GM19463 (cell line): ENCODE measurements at regions not wholly inside any gene's neighbourhood (a gene's known extent, or its start where the extent isn't known, plus 50 kb on each side); places are given as distances from the start of the nearest gene placed in this dataset.

Experiments used
- ATAC-seq: cut with Tn5 transposase; IDR thresholded peaks from one replicate; pipeline ENCODE4 v1.9.1; 2021; ENCODE audit warnings: mild to moderate bottlenecking, moderate library complexity; ENCODE audit not compliant: unreplicated experiment

DNA sequence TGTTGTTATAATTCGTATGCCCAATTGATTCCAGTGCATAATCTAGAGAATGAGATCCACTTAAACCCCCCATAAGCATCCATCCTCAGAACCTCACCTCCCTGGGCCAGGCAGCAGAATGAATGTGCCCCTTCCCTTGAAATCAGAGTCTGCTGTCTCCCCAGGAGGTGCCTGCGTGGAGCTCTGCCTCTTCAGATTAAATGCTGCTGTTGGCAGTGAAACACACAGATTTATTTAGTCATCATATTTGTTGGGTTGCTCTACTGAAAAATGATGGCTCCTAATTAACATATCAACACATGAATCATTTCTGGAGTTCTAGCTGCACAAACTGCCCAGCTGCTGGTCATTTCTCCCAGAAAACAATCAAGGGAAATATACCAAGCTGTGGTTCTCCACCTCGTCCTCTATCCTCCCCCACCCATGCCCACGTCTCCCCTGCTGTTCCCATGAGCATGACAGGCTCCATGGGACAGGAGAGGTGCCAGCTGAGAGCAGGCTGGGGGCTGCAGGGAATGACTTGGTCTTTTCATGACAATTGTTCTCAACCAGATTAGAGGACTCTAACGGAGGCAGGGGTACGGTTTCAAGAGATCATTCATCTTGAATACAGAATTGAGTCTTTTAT, 633.1 kb downstream of the CDH26 start:
- no peak for ATAC-seq

DNA sequence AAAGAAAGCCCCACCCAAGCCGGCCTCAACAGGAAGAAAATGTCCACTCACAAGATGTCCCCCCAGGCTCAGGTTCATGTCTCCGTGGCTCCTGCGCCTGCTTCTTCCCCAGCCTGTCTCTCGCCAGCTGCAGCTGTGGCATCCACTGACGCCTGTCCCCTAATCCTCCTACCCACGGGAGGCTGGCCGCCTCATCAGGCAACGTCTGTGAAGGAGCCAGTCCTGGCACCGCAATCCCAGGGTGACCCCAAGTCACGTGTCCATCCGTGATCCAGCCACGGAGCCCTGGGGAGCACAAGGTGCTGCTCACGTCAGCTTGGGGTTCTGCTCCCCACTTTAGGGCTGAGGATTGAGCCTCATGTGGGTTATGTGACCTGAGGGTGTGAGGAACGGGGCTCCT, 640.3 kb downstream of the CDH26 start:
- no peak for ATAC-seq

DNA sequence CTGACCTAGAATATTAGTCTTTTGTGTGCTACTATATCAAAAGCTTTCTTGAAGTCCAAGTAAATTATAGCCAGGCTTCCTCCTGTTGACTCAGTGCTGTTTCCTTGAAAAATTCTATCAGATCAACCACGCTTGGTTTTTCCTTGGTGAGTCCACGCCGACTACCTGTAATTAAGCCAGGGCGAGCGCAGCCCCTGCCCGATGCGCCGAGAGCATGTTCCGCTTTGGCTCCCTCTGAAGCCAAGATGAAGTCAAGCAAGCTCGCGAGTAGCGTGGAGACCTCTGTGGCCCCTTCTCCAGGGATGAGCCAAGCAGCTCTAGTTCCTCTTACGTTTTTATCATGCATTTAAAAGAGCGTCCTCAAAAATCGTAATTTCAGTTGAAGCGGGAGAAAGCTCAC, 641.2 kb downstream of the CDH26 start:
- no peak for ATAC-seq

- ATAC-seq = no peak
Measured at GRCh38 chr20:60600036-60600435, 641.8 kb downstream of the CDH26 start.

- ATAC-seq = no peak
Measured at GRCh38 chr20:60624066-60624465, 628.0 kb upstream of the CDH4 start.

- no peak for ATAC-seq
Measured at GRCh38 chr20:60627751-60628565, 624.1 kb upstream of the CDH4 start.

GRCh38 chr20:60628749-60629148, 623.3 kb upstream of the CDH4 start:
- ATAC-seq = no peak

DNA sequence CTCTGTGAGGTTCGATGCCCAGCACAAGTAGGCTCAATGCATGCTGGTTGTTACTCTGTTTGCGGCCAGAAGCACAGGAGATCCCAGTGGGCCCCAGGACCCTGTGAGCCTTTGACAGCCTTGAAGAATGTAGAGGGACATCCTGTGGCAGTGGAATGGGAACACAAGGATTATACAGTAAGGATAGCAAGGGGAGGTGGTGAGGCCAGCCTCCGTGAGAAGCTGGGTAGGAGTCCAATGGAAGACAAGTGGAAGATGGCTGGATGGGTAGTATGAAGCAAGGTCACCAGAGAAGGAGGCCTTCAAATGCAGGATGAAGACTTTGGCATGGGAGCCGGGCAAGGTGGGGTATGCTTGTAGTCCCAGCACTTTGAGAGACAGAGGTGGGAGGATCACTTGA, 622.9 kb upstream of the CDH4 start:
- no peak for ATAC-seq

DNA sequence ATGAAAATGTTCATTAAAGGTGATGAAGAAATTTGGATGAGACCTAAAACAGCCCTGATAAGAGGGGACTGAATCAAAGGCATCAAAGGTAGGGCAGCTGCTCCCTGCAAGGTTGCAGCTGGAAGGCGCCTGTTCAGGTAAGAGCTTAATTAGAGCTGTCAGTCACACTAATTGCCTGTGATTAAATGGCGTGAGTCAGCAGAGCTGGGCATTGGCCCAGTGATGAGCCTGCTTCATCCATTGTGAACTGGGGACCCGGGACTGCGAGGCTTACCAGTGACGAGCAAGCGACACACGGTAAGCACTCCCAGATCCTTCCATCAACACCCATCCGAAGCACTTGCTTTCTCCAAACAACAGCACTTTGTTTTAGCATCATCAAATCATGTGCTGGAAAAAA, 621.5 kb upstream of the CDH4 start:
- ATAC-seq = no peak

DNA sequence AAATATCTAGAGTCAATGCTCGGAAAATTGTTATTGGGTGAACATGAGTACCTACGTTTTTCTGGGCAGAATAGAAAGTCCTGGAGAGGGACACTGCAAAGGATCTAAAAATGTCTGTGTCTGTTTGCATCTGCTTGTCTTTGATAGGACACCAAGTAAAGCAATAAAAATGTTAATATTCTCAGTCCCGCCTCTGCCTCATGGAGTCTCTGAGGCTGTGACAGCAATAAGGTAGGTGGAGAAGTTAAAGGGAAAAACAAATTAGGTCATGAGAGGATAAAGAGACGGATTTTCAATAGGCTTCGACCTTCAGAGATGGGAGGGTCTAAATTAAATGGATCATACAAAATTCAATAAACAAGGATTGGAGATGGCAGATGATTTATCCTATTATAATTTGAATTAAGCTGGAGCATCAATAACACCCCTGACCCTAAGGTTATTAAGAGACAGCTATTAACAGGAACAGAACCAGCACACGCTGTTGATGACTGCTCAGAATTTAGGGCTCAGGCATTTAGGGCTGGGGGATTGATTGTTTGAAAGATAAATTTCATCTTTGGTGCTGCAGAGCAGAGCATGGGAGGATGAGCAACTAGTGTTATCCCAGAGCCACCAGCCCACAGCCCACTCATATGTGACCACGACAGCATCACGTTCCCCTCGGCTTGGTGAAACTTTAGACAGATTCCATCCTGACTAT, 620.3 kb upstream of the CDH4 start:
- ATAC-seq = no peak

GRCh38 chr20:60632391-60633262, 619.4 kb upstream of the CDH4 start:
- ATAC-seq = no peak

- ATAC-seq = no peak
Measured at GRCh38 chr20:60634491-60635172, 617.4 kb upstream of the CDH4 start.

- no peak for ATAC-seq
Measured at GRCh38 chr20:60636417-60636816, 615.6 kb upstream of the CDH4 start.

- no peak for ATAC-seq
Measured at GRCh38 chr20:60637801-60638200, 614.3 kb upstream of the CDH4 start.

- ATAC-seq = no peak
Measured at GRCh38 chr20:60638430-60639098, 613.5 kb upstream of the CDH4 start.

GRCh38 chr20:60641879-60642447, 610.1 kb upstream of the CDH4 start:
- no peak for ATAC-seq

DNA sequence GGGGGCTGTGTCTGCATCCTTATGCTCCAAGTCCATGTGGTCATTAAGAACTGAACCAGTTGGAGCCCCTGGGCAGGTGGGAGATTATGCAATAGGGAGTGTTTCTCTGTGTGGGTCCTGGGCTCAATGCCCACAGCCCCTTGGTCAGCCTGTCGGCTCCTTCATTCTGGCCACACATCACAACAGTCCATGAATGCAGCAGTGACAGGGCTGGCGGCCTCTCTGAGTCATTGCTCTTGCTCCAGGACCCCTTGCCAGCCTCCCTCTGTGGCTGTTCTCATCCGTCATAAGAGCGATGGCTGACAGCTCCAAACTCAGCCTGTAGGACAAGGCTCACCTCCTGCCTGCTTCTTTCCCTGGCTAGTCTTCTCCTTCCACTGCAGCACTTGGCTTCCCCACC, 609.5 kb upstream of the CDH4 start:
- ATAC-seq = no peak

DNA sequence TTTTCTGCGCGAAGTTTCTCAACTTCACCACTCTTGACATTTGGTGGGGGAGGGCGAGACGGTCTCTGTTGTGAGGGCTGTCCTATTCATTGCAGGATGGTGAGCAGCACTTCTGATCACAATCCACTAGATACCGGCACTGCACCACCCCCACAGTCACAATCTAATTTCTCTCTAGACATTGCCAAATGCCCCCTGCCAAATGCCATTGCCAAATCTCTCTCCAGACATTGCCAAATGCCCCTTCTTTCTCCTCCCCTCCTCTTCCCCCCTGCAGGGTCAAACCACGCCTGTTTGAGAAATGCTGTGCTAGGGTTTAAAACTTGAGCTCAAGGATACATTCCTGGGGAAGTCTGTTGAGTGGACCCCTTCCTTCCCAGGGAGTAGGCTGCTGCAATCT, 603.5 kb upstream of the CDH4 start:
- no peak for ATAC-seq

DNA sequence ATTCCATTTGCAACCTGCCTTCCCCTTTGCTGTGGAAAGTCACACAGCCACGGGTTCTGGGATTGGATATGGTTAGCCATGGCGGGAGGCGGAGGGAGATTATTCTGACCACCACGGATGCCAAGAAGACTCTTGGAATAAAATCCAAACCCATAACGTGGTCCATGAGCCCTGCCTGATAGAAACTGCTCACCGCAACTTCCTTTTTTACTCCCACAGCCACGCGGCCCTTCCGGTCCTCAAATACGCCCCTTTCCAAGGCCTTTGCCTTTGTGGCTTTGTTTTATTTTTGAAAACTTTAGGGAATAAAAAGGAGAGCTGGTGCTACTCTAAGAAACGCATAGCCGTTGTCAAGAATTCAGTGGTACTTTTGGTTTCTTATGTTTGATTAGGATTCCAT, 602.5 kb upstream of the CDH4 start:
- no peak for ATAC-seq

DNA sequence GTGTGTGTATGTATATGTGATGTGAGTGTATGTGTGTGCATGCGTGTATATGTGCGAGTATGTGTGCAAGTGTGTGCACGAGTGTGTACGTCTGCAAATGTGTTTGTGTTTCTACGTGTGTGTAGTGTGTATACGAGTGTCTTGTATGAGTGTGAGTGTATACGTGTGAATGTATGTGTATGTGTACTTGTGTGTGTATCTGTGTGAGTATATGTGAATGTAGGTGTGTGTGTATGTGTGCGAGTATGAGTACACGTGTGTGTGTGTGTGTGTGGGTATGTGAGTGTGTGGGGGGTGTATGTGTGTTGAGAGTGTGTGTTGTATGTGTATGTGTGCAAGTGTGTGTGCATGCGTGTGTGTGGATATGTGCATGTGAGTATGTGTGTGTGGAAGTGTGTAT, 602.0 kb upstream of the CDH4 start:
- no peak for ATAC-seq
